Activated CD4-positive, alpha-beta T cell treated with anti-CD3 and anti-CD28 coated beads for 36 hours (primary cell): ENCODE measurements at regions not wholly inside any gene's neighbourhood (a gene's known extent, or its start where the extent isn't known, plus 50 kb on each side); places are given as distances from the start of the nearest gene placed in this dataset.

Experiments
- ATAC-seq: fragments of 200-7000 bp; cut with Tn5 transposase; one replicate; pipeline ENCODE4 v1.10.0; 2021; ENCODE audit warnings: mild to moderate bottlenecking, moderate library complexity
- CTCF ChIA-PET: fragments of 350-600 bp; sonication (Branson Sonifier 250); formaldehyde crosslinking; loops from one replicate; lab custom pipeline; 2021; ENCODE audit warnings: antibody characterized with exemption; lab: Charles Lee
- POLR2A ChIA-PET: fragments of 350-600 bp; sonication (Branson Sonifier 250); formaldehyde crosslinking; loops from one replicate; lab custom pipeline; 2021; ENCODE audit warnings: antibody characterized with exemption, inconsistent platforms; lab: Charles Lee
- DNase-seq: peaks from one replicate; pipeline ENCODE4 v3.0.0-alpha.2; 2020
- H3K27ac Mint-ChIP-seq: one replicate; pipeline ENCODE4 v1.8.0; 2021; ENCODE audit warnings: mixed read lengths
- H3K27me3 Mint-ChIP-seq: one replicate; pipeline ENCODE4 v1.8.0; 2021; ENCODE audit warnings: mixed read lengths
- H3K36me3 Mint-ChIP-seq: one replicate; pipeline ENCODE4 v1.8.0; 2021; ENCODE audit warnings: low read depth, mixed read lengths
- H3K4me1 Mint-ChIP-seq: one replicate; pipeline ENCODE4 v1.8.0; 2021; ENCODE audit warnings: mixed read lengths
- H3K4me3 Mint-ChIP-seq: one replicate; pipeline ENCODE4 v1.8.0; 2021; ENCODE audit warnings: mild to moderate bottlenecking, moderate library complexity, mixed read lengths
- H3K9me3 Mint-ChIP-seq: one replicate; pipeline ENCODE4 v1.8.0; 2021; ENCODE audit warnings: low read depth, mixed read lengths
- intact Hi-C, 2 experiments: fragments of 100-400 bp; cut with DNase I in 1 of 2; cut with micrococcal nuclease in 1 of 2; formaldehyde crosslinking; loops; one replicate each; pipeline versions ENCODE4 v1.14.2 to v1.15.1; 2022 to 2024; cut with DNase I, micrococcal nuclease

DNA sequence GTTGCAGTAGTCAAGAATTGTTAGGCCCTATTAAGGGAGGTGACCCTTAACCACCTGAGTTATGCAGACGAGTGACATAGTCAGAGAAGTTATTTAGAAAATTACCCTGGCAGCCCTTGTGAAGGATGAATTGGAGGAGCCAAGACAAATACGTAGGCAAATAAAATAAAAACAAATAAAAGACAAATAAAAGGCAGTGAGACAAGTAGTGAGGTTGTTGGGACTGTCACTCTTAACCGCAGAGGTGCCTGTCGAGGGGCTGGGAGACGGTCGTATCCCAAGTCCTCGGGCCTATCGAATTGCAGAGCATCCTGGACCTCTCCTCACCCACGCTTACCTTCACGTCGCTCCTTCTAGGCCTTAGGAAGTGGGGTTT is 58.0 kb upstream of the ZC4H2 start:
- no peaks in the 10 kb centered on the region for H3K27me3 Mint-ChIP-seq
- H3K9me3 Mint-ChIP-seq, result no peaks in the 10 kb centered on the region
- peak overlapping the region; percentile 87 for H3K4me3 Mint-ChIP-seq
- intact Hi-C loops, result loop anchor here (1.0 to 10.0 kb wide), 6 partner anchors 58 to 1279 kb away; partner anchors contain the start of genes AMER1 (in 1 of the 2), LAS1L (in 1 of the 2), MTMR8 (in 1 of the 2) and ZC4H2 (in 1 of the 2)
- ChIA-PET CTCF (interaction anchor here (0.6 to 1.2 kb wide), 3 partner anchors 17 to 1695 kb away, joined by 3 to 6 read pairs (median 3); no protein-coding TSS in a partner anchor), POLR2A (no interaction called here)
- H3K36me3 Mint-ChIP-seq, result no peaks in the 10 kb centered on the region
- ATAC-seq (no peak), DNase-seq (no peak)
- H3K4me1 Mint-ChIP-seq, result peaks cover 17% of the 10 kb centered on the region
- peak overlapping the region; percentile 70 for H3K27ac Mint-ChIP-seq
